ENCODE measurements at regions not wholly inside any gene's neighbourhood (a gene's known extent, or its start where the extent isn't known, plus 50 kb on each side); places are given as distances from the start of the nearest gene placed in this dataset.

DNA sequence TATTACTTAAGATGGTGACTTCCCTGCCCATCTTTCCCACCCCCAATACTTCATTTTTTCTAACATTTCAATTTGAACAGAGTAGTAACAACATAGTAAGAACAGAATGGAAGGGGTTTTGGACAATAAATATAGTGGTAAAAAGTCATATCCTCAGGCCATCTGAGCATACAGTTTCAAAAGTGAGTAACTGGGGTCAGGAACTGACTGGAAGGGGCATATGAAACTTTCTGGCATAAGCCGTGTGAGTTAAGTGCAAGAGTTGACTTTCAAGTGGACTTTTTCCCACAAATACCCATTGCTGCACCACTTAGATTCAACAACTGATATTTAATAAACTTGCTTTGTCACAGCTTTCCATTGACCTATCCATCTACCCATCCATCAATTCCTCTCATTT lies 153.5 kb upstream of the IL12A start:
- TF ChIP-seq PPARA (CRISPR knock-in tag; IDR thresholded peaks at IDR 0.05; ENCODE audit: borderline replicate concordance) (no peak), CSDC2 (CRISPR knock-in tag; IDR thresholded peaks at IDR 0.05) (no peak), CSRNP3 (CRISPR knock-in tag; IDR thresholded peaks at IDR 0.05) (no peak), TCF4 (CRISPR knock-in tag; IDR thresholded peaks at IDR 0.05; ENCODE audit: borderline replicate concordance) (no peak), ISL1 (CRISPR knock-in tag; IDR thresholded peaks at IDR 0.05) (no peak), PATZ1 (CRISPR knock-in tag; IDR thresholded peaks at IDR 0.05; ENCODE audit: borderline replicate concordance) (no peak), ZC3H10 (CRISPR knock-in tag; IDR thresholded peaks at IDR 0.05) (no peak), ZFP3 (CRISPR knock-in tag; IDR thresholded peaks at IDR 0.05) (no peak)
- ATAC-seq: no peak

GRCh38 chr3:159837725-159838124 lies 150.9 kb upstream of the IL12A start:
- no peak for ATAC-seq
- TF ChIP-seq PATZ1 (CRISPR knock-in tag; IDR thresholded peaks at IDR 0.05; ENCODE audit: borderline replicate concordance): no peak
- TF ChIP-seq, protein P1, sequence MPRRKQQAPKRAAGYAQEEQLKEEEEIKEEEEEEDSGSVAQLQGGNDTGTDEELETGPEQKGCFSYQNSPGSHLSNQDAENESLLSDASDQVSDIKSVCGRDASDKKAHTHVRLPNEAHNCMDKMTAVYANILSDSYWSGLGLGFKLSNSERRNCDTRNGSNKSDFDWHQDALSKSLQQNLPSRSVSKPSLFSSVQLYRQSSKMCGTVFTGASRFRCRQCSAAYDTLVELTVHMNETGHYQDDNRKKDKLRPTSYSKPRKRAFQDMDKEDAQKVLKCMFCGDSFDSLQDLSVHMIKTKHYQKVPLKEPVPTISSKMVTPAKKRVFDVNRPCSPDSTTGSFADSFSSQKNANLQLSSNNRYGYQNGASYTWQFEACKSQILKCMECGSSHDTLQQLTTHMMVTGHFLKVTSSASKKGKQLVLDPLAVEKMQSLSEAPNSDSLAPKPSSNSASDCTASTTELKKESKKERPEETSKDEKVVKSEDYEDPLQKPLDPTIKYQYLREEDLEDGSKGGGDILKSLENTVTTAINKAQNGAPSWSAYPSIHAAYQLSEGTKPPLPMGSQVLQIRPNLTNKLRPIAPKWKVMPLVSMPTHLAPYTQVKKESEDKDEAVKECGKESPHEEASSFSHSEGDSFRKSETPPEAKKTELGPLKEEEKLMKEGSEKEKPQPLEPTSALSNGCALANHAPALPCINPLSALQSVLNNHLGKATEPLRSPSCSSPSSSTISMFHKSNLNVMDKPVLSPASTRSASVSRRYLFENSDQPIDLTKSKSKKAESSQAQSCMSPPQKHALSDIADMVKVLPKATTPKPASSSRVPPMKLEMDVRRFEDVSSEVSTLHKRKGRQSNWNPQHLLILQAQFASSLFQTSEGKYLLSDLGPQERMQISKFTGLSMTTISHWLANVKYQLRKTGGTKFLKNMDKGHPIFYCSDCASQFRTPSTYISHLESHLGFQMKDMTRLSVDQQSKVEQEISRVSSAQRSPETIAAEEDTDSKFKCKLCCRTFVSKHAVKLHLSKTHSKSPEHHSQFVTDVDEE (CRISPR knock-in tag; IDR thresholded peaks at IDR 0.05): no peak

- no peak for TF ChIP-seq ZFP3 (CRISPR knock-in tag; IDR thresholded peaks at IDR 0.05)
- TF ChIP-seq ESRRG (CRISPR knock-in tag; IDR thresholded peaks at IDR 0.05): no peak
- no peak for TF ChIP-seq SNAI2 (CRISPR knock-in tag; IDR thresholded peaks at IDR 0.05)
- TF ChIP-seq, protein P2, sequence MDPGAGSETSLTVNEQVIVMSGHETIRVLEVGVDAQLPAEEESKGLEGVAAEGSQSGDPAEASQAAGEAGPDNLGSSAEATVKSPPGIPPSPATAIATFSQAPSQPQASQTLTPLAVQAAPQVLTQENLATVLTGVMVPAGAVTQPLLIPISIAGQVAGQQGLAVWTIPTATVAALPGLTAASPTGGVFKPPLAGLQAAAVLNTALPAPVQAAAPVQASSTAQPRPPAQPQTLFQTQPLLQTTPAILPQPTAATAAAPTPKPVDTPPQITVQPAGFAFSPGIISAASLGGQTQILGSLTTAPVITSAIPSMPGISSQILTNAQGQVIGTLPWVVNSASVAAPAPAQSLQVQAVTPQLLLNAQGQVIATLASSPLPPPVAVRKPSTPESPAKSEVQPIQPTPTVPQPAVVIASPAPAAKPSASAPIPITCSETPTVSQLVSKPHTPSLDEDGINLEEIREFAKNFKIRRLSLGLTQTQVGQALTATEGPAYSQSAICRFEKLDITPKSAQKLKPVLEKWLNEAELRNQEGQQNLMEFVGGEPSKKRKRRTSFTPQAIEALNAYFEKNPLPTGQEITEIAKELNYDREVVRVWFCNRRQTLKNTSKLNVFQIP (CRISPR knock-in tag; IDR thresholded peaks at IDR 0.05; ENCODE audit: borderline replicate concordance, low read depth): no peak
- no peak for TF ChIP-seq ZFP30 (CRISPR knock-in tag; IDR thresholded peaks at IDR 0.05)
- TF ChIP-seq CREB5 (CRISPR knock-in tag; IDR thresholded peaks at IDR 0.05; ENCODE audit: low read depth): no peak
- TF ChIP-seq OSR1 (CRISPR knock-in tag; IDR thresholded peaks at IDR 0.05): no peak
- no peak for TF ChIP-seq ZC3H10 (CRISPR knock-in tag; IDR thresholded peaks at IDR 0.05)
- TF ChIP-seq RARB (CRISPR knock-in tag; IDR thresholded peaks at IDR 0.05): no peak
- TF ChIP-seq CSRNP3 (CRISPR knock-in tag; IDR thresholded peaks at IDR 0.05): no peak
- TF ChIP-seq, protein P1 (CRISPR knock-in tag; IDR thresholded peaks at IDR 0.05): no peak
- no peak for TF ChIP-seq CSDC2 (CRISPR knock-in tag; IDR thresholded peaks at IDR 0.05)
- TF ChIP-seq TOX (CRISPR knock-in tag; IDR thresholded peaks at IDR 0.05; ENCODE audit: borderline replicate concordance): no peak
- no peak for TF ChIP-seq ZNF8 (CRISPR knock-in tag; IDR thresholded peaks at IDR 0.05)
- TF ChIP-seq ARNTL (CRISPR knock-in tag; IDR thresholded peaks at IDR 0.05; ENCODE audit: borderline replicate concordance, low read depth): no peak
- no peak for TF ChIP-seq TCF4 (CRISPR knock-in tag; IDR thresholded peaks at IDR 0.05; ENCODE audit: borderline replicate concordance)
- TF ChIP-seq PPARA (CRISPR knock-in tag; IDR thresholded peaks at IDR 0.05; ENCODE audit: borderline replicate concordance): no peak
- ATAC-seq: no peak
Measured at GRCh38 chr3:159838938-159839337, 149.7 kb upstream of the IL12A start.

Data from SK-N-SH treated with all-trans-retinoic acid at 6 μM for 48 hours (cell line).